Ascending aorta (tissue), 2 donors: ENCODE measurements at regions not wholly inside any gene's neighbourhood (a gene's known extent, or its start where the extent isn't known, plus 50 kb on each side); places are given as distances from the start of the nearest gene placed in this dataset.
A peak's percentile ranks its signal among the peaks of the same experiment; 100 is the strongest.
"Not testable (repeated sequence)": the region's sequence is repeated elsewhere in the genome, so short reads cannot be mapped to it uniquely, and the experiment has no call there.

Experiments used
- DNase-seq, 2 donors: peaks; one replicate each; pipeline ENCODE4 v3.0.0-alpha.2; 2019; ENCODE audit warnings: low spot score in 2 of 2
- H3K27ac ChIP-seq, 2 donors: fragments of 200-600 bp; sonication (generic); one replicate each; pipeline ENCODE4 v1.5.1; 2016 to 2017; ENCODE audit warnings: mild to moderate bottlenecking in 1 of 2
- H3K27me3 ChIP-seq: fragments of 200-600 bp; sonication (generic); one replicate; pipeline ENCODE4 v1.5.1; 2017
- H3K36me3 ChIP-seq, 2 donors: fragments of 200-600 bp; sonication (generic); one replicate each; pipeline ENCODE4 v1.5.1; 2016
- H3K4me1 ChIP-seq, 2 donors: fragments of 200-600 bp; sonication (generic); one replicate each; pipeline ENCODE4 v1.5.1; 2016 to 2017; ENCODE audit warnings: mild to moderate bottlenecking in 1 of 2
- H3K4me3 ChIP-seq, 2 donors: fragments of 200-600 bp; sonication (generic); one replicate each; pipeline ENCODE4 v1.5.1; 2016 to 2017; ENCODE audit warnings: mild to moderate bottlenecking in 1 of 2
- H3K9me3 ChIP-seq, 2 donors: fragments of 200-600 bp; sonication (generic); one replicate each; pipeline ENCODE4 v1.5.1; 2016
- CTCF ChIP-seq, 3 experiments: fragments of 200-600 bp in 2 of 3; fragments of 450-650 bp in 1 of 3; sonication (generic) in 2 of 3; IDR thresholded peaks; one replicate each; pipeline ENCODE4 v1.5.1; 2016 to 2019; ENCODE audit warnings: antibody characterized with exemption in 3 of 3, mild to moderate bottlenecking in 1 of 3, moderate library complexity in 1 of 3
- intact Hi-C: fragments of 100-400 bp; cut with DNase I; formaldehyde crosslinking; loops from one replicate; pipeline ENCODE4 v1.15.1; 2023

- Histone ChIP-seq H3K4me1 (no peaks in the 10 kb centered on the region), H3K27ac (no peak overlapping the region), H3K4me3 (no peak overlapping the region), H3K9me3 (no peaks in the 10 kb centered on the region), H3K36me3 (no peaks in the 10 kb centered on the region), H3K27me3 (no peaks in the 10 kb centered on the region)
- DNase-seq: no peak
- TF ChIP-seq CTCF (IDR thresholded peaks at IDR 0.05): no peak
- intact Hi-C loops: no loop called here
Measured at GRCh38 chr15:39417366-39418134, 163.3 kb upstream of the THBS1 start.

- no peaks in the 10 kb centered on the region for H3K36me3 ChIP-seq
- H3K4me3 ChIP-seq: no peak overlapping the region
- no peaks in the 10 kb centered on the region for H3K27me3 ChIP-seq
- no peak for TF ChIP-seq CTCF (IDR thresholded peaks at IDR 0.05)
- intact Hi-C loops: no loop called here
- H3K4me1 ChIP-seq: no peaks in the 10 kb centered on the region
- H3K9me3 ChIP-seq: no peaks in the 10 kb centered on the region
- no peak overlapping the region for H3K27ac ChIP-seq
- no peak for DNase-seq
Measured at GRCh38 chr15:39419651-39420050, 161.2 kb upstream of the THBS1 start.

GRCh38 chr15:39420123-39420852 lies 160.6 kb upstream of the THBS1 start:
- H3K9me3 ChIP-seq, H3K4me1 ChIP-seq, H3K27ac ChIP-seq, intact Hi-C loops, H3K27me3 ChIP-seq, H3K36me3 ChIP-seq, DNase-seq, H3K4me3 ChIP-seq: not testable (repeated sequence)

GRCh38 chr15:39420853-39421192 lies 160.1 kb upstream of the THBS1 start:
- intact Hi-C loops, H3K27me3 ChIP-seq, H3K27ac ChIP-seq, H3K4me1 ChIP-seq, H3K9me3 ChIP-seq, DNase-seq, H3K4me3 ChIP-seq, H3K36me3 ChIP-seq: not testable (repeated sequence)

GRCh38 chr15:39426552-39427532 lies 154.0 kb upstream of the THBS1 start:
- intact Hi-C loops: no loop called here
- Histone ChIP-seq H3K4me3 (no peak overlapping the region), H3K9me3 (no peaks in the 10 kb centered on the region), H3K36me3 (no peaks in the 10 kb centered on the region), H3K4me1 (peaks cover 0 to 6% of the 10 kb centered on the region in 2 donors), H3K27ac (no peak overlapping the region), H3K27me3 (no peaks in the 10 kb centered on the region)
- TF ChIP-seq CTCF (IDR thresholded peaks at IDR 0.05): no peak
- peak; percentile 66 to 84 for DNase-seq

GRCh38 chr15:39427705-39428104 lies 153.2 kb upstream of the THBS1 start:
- H3K4me1 ChIP-seq: peaks cover 0 to 6% of the 10 kb centered on the region in 2 donors
- no peak for TF ChIP-seq CTCF (IDR thresholded peaks at IDR 0.05)
- no peak for DNase-seq
- no peak overlapping the region for H3K27ac ChIP-seq
- H3K27me3 ChIP-seq: no peaks in the 10 kb centered on the region
- H3K36me3 ChIP-seq: no peaks in the 10 kb centered on the region
- H3K4me3 ChIP-seq: no peak overlapping the region
- H3K9me3 ChIP-seq: no peaks in the 10 kb centered on the region
- intact Hi-C loops: no loop called here
